Kidney epithelial cell (primary cell): ENCODE measurements at regions not wholly inside any gene's neighbourhood (a gene's known extent, or its start where the extent isn't known, plus 50 kb on each side); places are given as distances from the start of the nearest gene placed in this dataset.
"Not testable (repeated sequence)": the region's sequence is repeated elsewhere in the genome, so short reads cannot be mapped to it uniquely, and the experiment has no call there.

ENCODE experiments used
- DNase-seq: peaks from one replicate; pipeline ENCODE4 v3.0.0-alpha.2; 2010; ENCODE audit warnings: low read depth
- H3K27me3 ChIP-seq: 2 replicates; pipeline ENCODE4 v1.6.0; 2011; ENCODE audit warnings: low read length; ENCODE audit not compliant: control insufficient read depth, insufficient read depth
- H3K36me3 ChIP-seq: 2 replicates; pipeline ENCODE4 v1.5.1; 2011; ENCODE audit warnings: low read length; ENCODE audit not compliant: control insufficient read depth, insufficient read depth
- H3K4me3 ChIP-seq: 2 replicates; pipeline ENCODE4 v1.5.1; 2011; ENCODE audit warnings: low read depth, mild to moderate bottlenecking, control low read depth, low read length
- CTCF ChIP-seq: IDR thresholded peaks from 2 replicates; pipeline ENCODE4 v1.5.1; 2011; ENCODE audit warnings: mild to moderate bottlenecking, moderate library complexity, low read length, control low read depth, inconsistent platforms; ENCODE audit not compliant: insufficient read depth, poor library complexity, severe bottlenecking

- TF ChIP-seq CTCF: no peak
- no peak for DNase-seq
- Histone ChIP-seq H3K27me3 (no peaks in the 10 kb centered on the region), H3K4me3 (no peak overlapping the region), H3K36me3 (no peaks in the 10 kb centered on the region)
Measured at GRCh38 chr9:90204128-90204831, 438.3 kb downstream of the DIRAS2 start.

GRCh38 chr9:90213045-90213444 is 429.6 kb downstream of the DIRAS2 start:
- not testable (repeated sequence) for H3K27me3 ChIP-seq, DNase-seq, H3K4me3 ChIP-seq, H3K36me3 ChIP-seq

GRCh38 chr9:90219548-90220118 is 423.0 kb downstream of the DIRAS2 start:
- H3K36me3 ChIP-seq: no peaks in the 10 kb centered on the region
- no peaks in the 10 kb centered on the region for H3K27me3 ChIP-seq
- peak; percentile 31 for TF ChIP-seq CTCF
- no peak overlapping the region for H3K4me3 ChIP-seq
- no peak for DNase-seq

GRCh38 chr9:90221899-90222298 is 420.7 kb downstream of the DIRAS2 start:
- DNase-seq, H3K4me3 ChIP-seq, H3K36me3 ChIP-seq, H3K27me3 ChIP-seq: not testable (repeated sequence)

GRCh38 chr9:90226839-90227338 is 415.7 kb downstream of the DIRAS2 start:
- TF ChIP-seq CTCF: peak; percentile 62
- not testable (repeated sequence) for H3K36me3 ChIP-seq, DNase-seq, H3K4me3 ChIP-seq, H3K27me3 ChIP-seq

GRCh38 chr9:90233081-90233480 is 409.5 kb downstream of the DIRAS2 start:
- DNase-seq, H3K4me3 ChIP-seq, H3K27me3 ChIP-seq, H3K36me3 ChIP-seq: not testable (repeated sequence)

GRCh38 chr9:90240541-90240940 is 402.1 kb downstream of the DIRAS2 start:
- no peak overlapping the region for H3K4me3 ChIP-seq
- H3K36me3 ChIP-seq: no peaks in the 10 kb centered on the region
- no peak for DNase-seq
- H3K27me3 ChIP-seq: no peaks in the 10 kb centered on the region
- no peak for TF ChIP-seq CTCF
